HG02798 (cell line): ENCODE measurements at regions not wholly inside any gene's neighbourhood (a gene's known extent, or its start where the extent isn't known, plus 50 kb on each side); places are given as distances from the start of the nearest gene placed in this dataset.
"Not testable (repeated sequence)": the region's sequence is repeated elsewhere in the genome, so short reads cannot be mapped to it uniquely, and the experiment has no call there.

Experiments used
- ATAC-seq: cut with Tn5 transposase; IDR thresholded peaks from one replicate; pipeline ENCODE4 v1.9.1; 2021; ENCODE audit warnings: mild to moderate bottlenecking; ENCODE audit not compliant: unreplicated experiment, poor library complexity

GRCh38 chr15:96053781-96054428, 276.6 kb upstream of the NR2F2 start:
- no peak for ATAC-seq

DNA sequence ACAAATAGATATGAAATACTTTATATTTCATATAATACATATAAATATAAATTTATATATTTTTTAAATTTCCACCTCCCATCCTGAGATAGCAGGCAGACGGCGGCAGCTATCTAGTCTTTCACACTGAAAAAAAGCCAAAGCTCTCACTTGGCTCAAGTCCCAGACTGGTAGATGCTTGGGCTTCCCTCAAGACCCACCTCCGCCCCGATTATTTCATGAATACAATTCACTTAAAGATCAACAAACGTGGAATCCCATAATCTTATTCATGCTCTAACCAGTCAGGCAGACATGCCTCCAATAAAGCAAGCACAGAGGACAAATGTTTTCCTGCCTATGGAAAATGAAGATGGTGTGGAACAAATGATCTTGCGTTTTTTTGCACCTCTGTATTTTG, 275.9 kb upstream of the NR2F2 start:
- ATAC-seq: no peak

- ATAC-seq: peak; percentile 81
These were observed 272.2 kb upstream of the NR2F2 start for GRCh38 chr15:96058103-96058851.

GRCh38 chr15:96058852-96059103, 271.7 kb upstream of the NR2F2 start:
- ATAC-seq: not testable (repeated sequence)

GRCh38 chr15:96060591-96060990, 269.9 kb upstream of the NR2F2 start:
- ATAC-seq: not testable (repeated sequence)

DNA sequence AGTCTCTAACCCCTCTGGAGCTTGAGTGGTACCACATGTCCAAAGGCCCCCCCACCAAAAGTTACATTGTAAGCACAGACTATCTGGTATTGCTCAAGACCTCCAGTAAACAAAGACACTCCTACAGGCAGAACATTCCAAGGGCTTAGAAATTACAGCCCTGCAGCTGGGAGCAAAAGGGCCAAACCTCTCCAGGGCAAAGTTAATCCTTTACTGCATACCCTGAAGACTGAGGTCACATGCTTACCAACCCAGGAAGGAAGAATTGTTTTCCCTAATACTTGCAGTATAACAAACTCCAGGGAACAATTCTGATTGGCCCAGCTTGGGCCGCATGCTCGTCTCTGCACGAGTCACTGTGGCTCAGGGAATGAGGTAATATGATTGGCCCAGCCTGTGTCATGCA, 266.1 kb upstream of the NR2F2 start:
- ATAC-seq: no peak

- ATAC-seq: no peak
These were observed 264.4 kb upstream of the NR2F2 start for GRCh38 chr15:96066126-96066525.

- no peak for ATAC-seq
These were observed 263.5 kb upstream of the NR2F2 start for GRCh38 chr15:96066852-96067495.

GRCh38 chr15:96067677-96068076, 262.8 kb upstream of the NR2F2 start:
- ATAC-seq: no peak

GRCh38 chr15:96068897-96069296, 261.6 kb upstream of the NR2F2 start:
- no peak for ATAC-seq

DNA sequence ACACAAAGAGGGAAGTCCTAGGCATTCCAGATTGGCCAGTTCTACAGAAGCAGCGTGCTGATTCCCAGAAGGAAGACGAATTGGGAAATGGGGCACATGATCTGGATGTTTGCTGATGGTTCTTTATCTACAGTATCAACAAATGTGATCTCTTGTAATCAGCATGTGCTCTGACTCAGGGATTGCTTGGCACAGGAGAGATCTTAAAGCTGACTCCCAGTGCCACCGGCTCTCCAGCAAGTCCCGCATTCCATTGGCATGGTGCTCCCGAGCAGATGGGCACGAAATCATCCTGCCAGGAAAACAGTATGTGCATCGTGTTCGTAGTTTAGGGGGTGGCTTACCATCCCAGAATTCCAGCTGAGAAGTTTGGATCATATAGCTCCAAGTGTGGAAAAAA, 259.9 kb upstream of the NR2F2 start:
- ATAC-seq: no peak

DNA sequence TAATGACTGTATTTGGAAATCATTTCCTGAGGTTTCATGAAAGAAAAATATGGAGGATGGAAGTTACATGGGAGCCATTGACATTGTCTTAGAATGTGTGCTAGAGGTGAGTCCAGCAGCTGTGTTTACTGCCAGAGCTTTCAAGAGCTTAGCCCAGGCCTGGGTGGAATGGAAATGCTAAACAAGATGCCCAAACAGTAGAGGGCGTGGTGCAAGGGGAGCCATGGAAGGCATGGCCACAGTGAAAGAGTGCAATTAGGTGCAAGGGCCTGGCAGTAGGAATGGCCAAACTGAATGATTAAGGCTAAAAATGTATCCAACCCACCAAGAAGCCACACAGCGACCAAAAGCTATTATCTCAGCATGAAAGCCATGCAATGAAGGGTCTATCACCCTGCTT, 257.7 kb upstream of the NR2F2 start:
- ATAC-seq: no peak

GRCh38 chr15:96073908-96074307, 256.6 kb upstream of the NR2F2 start:
- no peak for ATAC-seq

DNA sequence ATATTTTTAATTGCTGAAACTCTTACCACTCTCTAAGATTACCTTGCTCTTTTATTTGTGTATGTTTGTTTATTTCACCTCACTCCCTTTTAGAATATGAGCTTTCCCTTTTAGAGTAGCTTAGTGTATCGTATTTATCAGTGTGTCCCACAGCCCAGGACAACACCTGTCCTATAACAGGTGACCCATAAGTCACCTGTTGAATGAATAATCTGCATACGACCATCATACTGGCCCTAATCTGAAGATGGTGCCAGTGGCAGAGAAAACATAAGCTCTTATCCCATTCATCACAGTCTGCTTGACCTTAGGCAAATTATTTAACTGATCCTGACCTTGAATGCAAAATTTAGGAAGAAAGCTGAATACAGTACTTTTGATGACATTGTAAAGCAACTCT, 254.6 kb upstream of the NR2F2 start:
- no peak for ATAC-seq

DNA sequence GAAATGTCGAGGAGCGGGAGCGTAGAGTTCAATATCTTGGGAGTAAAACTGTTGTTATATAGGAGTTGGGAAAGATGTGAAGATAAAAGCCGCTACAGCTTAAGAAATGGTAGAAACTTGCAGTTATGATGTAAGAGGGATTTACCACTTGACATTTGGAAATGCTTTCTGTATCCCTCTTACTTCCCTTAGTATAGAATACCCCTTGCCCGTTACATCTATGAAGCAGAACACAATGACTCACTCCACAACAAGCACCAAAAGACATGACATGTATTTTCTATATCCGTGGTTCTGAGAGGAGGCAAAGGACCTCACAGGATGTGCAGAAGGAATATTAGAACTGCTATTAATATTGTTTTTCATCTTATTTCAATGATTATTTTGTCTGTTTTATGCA, 254.2 kb upstream of the NR2F2 start:
- ATAC-seq: no peak

GRCh38 chr15:96079041-96079440, 251.5 kb upstream of the NR2F2 start:
- ATAC-seq: no peak

DNA sequence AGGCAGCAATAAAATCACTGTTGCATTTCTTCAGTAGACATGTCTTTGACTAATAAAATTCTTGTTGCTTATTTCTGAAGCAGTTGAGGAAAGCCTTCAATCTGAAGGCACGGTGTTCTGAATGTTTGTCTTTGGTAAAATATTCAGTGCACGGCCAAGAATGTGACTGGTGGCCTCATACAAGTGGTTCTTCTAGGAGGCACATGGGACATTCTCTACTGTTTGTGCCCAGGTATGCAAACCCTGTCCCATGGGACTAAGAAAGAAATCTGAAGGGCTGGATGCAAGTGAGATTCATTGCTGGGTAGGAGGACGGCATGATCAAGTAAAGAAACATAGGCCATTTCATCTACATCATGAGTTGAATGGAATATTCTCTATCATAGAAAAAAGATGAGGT, 250.6 kb upstream of the NR2F2 start:
- no peak for ATAC-seq

GRCh38 chr15:96086164-96086563, 244.3 kb upstream of the NR2F2 start:
- no peak for ATAC-seq

DNA sequence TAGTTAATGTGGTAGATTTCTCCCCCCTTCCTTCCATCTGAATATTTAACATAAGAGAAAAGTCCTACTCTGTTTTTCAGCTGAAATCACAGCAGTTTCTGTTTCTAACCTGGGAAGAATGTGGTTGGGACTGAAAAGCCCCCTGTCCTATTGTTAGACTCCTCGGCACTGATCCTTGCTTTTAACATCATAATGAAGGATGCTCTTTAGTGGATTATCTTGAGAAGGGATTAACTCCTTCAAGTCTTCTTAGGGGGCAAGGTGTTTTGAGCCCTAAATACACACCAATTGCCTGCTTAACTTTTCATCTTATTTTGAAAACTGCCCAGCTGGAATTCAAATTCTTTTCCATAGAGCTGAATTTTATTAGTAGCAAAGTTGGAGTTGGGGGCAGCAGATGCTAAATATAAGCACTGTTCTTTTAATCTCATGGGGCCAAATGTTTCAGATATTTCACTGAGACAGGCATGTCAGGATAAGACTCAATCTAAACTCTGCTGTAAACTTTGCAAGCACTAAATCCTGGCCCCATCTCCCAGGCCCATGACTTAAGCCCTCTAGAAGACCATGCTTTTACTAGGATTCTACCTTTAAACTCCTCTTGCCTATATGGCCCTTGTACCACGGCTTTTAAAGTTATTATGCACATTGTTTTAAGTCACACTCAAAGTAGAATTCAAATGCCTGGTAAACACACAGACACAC, 243.2 kb upstream of the NR2F2 start:
- no peak for ATAC-seq

DNA sequence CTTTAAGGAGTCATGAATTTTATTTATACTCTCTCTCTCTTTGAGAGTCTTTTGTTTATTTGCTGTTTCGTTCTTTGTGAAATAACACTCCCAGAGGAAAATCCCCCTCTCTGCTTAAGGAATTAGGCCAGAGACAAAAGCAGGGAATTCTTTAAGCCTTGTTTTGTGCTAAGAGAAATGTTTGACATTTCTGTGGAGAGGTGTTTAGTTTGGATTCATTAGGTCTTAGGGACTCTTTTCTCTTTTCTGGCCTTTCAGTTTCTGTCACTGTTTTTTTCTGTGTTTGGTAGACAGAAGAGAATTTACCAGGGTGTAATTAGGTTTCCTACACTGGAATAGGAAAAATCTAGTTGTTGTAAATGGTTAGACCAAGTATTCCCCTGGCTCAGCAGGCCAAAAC, 241.8 kb upstream of the NR2F2 start:
- no peak for ATAC-seq

GRCh38 chr15:96089405-96090058, 241.0 kb upstream of the NR2F2 start:
- ATAC-seq: peak; percentile 72
